ENCODE measurements at regions not wholly inside any gene's neighbourhood (a gene's known extent, or its start where the extent isn't known, plus 50 kb on each side); places are given as distances from the start of the nearest gene placed in this dataset.

DNA sequence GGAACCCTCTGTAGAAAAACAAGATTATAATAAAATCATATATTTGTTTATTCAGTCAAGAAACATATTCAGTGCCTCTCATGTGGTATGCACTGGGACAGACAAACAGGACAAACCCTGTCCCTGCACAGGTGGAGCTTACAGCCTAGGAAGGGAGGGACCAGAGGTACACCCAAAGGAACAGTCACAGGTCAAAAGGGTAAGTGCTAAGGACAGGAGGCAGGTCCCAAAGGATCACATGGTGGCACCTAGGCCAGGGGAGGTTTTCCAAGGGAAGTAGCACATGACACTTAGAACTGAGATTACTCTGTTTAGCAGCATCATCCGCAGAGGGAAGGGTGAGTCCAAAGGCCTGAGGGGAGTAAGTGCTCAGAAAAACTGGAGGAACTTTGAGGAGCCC lies 254.4 kb upstream of the ARRDC4 start:
- no peak overlapping the region for H3K4me3 Mint-ChIP-seq (ENCODE audit: unreplicated experiment)
- BruUV-seq (replicated peaks), result no TSS peak
- no peaks in the 10 kb centered on the region for H3K4me1 ChIP-seq
- intact Hi-C loops (cut with micrococcal nuclease; ENCODE audit: unreplicated experiment), result no loop called here
- no peaks in the 10 kb centered on the region for H3K9me3 Mint-ChIP-seq (ENCODE audit: unreplicated experiment)
- ChIA-PET CTCF (no interaction called here), POLR2A (no interaction called here)
- TF ChIP-seq, protein P1, sequence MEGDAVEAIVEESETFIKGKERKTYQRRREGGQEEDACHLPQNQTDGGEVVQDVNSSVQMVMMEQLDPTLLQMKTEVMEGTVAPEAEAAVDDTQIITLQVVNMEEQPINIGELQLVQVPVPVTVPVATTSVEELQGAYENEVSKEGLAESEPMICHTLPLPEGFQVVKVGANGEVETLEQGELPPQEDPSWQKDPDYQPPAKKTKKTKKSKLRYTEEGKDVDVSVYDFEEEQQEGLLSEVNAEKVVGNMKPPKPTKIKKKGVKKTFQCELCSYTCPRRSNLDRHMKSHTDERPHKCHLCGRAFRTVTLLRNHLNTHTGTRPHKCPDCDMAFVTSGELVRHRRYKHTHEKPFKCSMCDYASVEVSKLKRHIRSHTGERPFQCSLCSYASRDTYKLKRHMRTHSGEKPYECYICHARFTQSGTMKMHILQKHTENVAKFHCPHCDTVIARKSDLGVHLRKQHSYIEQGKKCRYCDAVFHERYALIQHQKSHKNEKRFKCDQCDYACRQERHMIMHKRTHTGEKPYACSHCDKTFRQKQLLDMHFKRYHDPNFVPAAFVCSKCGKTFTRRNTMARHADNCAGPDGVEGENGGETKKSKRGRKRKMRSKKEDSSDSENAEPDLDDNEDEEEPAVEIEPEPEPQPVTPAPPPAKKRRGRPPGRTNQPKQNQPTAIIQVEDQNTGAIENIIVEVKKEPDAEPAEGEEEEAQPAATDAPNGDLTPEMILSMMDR (IDR thresholded peaks at IDR 0.05; ENCODE audit: insufficient read depth in 1 of 2, low read depth in 1 of 2, low read length in 1 of 2, severe bottlenecking in 1 of 2, unreplicated experiment in 1 of 2), result no peak
- no peak overlapping the region for H3K4me3 ChIP-seq (ENCODE audit: low read depth, low read length)
- H3K4me1 Mint-ChIP-seq (ENCODE audit: low read depth, unreplicated experiment), result no peaks in the 10 kb centered on the region
- no peak for DNase-seq
- H3K27me3 ChIP-seq (replicated peaks; ENCODE audit: control insufficient read depth, insufficient read depth, low read length), result no peaks in the 10 kb centered on the region
- H3K27ac Mint-ChIP-seq (ENCODE audit: unreplicated experiment), result no peak overlapping the region
- no peaks in the 10 kb centered on the region for H3K36me3 Mint-ChIP-seq (ENCODE audit: insufficient read depth, unreplicated experiment)
- no peaks in the 10 kb centered on the region for H3K36me3 ChIP-seq (ENCODE audit: control insufficient read depth, insufficient read depth, low read length)
- H3K27me3 Mint-ChIP-seq (ENCODE audit: insufficient read depth, unreplicated experiment), result peaks cover 3% of the 10 kb centered on the region
- no peaks in the 10 kb centered on the region for H3K9me3 ChIP-seq

DNA sequence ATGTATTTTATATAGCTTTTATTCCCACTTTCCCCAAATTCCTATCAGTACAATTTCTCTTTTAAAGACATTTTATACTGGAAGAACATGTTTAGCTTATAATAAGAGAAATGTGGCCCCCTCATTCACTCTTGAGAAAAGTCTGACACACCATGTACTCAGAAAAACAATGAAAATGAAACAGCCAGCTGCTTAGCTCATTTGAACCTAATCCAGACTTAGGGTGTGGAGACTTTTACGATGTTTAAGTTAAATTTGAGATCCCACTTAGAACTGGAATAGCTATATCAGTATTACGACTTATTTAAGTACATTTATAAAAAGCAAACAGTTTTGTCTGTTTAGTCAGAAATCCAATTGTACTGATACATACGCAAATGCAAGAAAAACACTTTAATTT lies 252.3 kb upstream of the ARRDC4 start:
- intact Hi-C loops (cut with micrococcal nuclease; ENCODE audit: unreplicated experiment), result no loop called here
- no peaks in the 10 kb centered on the region for H3K36me3 ChIP-seq (ENCODE audit: control insufficient read depth, insufficient read depth, low read length)
- H3K27me3 Mint-ChIP-seq (ENCODE audit: insufficient read depth, unreplicated experiment), result peaks cover 6% of the 10 kb centered on the region
- no peak overlapping the region for H3K27ac Mint-ChIP-seq (ENCODE audit: unreplicated experiment)
- ChIA-PET POLR2A (no interaction called here), CTCF (no interaction called here)
- no peaks in the 10 kb centered on the region for H3K9me3 Mint-ChIP-seq (ENCODE audit: unreplicated experiment)
- no peaks in the 10 kb centered on the region for H3K36me3 Mint-ChIP-seq (ENCODE audit: insufficient read depth, unreplicated experiment)
- no peaks in the 10 kb centered on the region for H3K4me1 Mint-ChIP-seq (ENCODE audit: low read depth, unreplicated experiment)
- TF ChIP-seq, protein P1 (IDR thresholded peaks at IDR 0.05; ENCODE audit: insufficient read depth in 1 of 2, low read depth in 1 of 2, low read length in 1 of 2, severe bottlenecking in 1 of 2, unreplicated experiment in 1 of 2), result no peak
- H3K9me3 ChIP-seq, result no peaks in the 10 kb centered on the region
- BruUV-seq (replicated peaks), result no TSS peak
- no peaks in the 10 kb centered on the region for H3K4me1 ChIP-seq
- no peak overlapping the region for H3K4me3 Mint-ChIP-seq (ENCODE audit: unreplicated experiment)
- H3K27me3 ChIP-seq (replicated peaks; ENCODE audit: control insufficient read depth, insufficient read depth, low read length), result no peaks in the 10 kb centered on the region
- DNase-seq, result no peak
- no peak overlapping the region for H3K4me3 ChIP-seq (ENCODE audit: low read depth, low read length)

DNA sequence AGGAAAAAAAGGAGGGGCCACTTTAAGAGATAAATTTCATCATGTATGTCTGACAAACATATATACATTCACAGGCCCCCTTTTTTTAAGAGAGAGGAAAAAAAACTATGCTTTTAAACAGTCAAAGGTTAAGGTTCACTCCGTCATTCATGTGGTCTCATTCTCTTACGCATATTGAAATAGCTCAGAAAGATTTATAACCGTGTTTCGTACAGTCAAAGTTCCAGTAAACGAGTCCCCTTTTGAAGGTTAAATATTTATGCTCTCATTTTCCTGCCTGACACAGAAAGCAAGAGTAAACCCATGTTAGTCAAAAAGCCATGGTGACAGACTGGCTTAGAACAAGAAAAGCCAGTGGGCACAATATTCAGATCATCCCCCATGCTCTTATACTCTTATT lies 248.0 kb upstream of the ARRDC4 start:
- BruUV-seq (replicated peaks), result no TSS peak
- H3K27me3 ChIP-seq (replicated peaks; ENCODE audit: control insufficient read depth, insufficient read depth, low read length), result no peaks in the 10 kb centered on the region
- H3K4me3 ChIP-seq (ENCODE audit: low read depth, low read length), result no peak overlapping the region
- H3K36me3 ChIP-seq (ENCODE audit: control insufficient read depth, insufficient read depth, low read length), result no peaks in the 10 kb centered on the region
- POLR2A ChIA-PET, result no interaction called here
- CTCF ChIA-PET, result no interaction called here
- Mint-ChIP-seq H3K36me3 (ENCODE audit: insufficient read depth, unreplicated experiment) (no peaks in the 10 kb centered on the region), H3K9me3 (ENCODE audit: unreplicated experiment) (no peaks in the 10 kb centered on the region), H3K27ac (ENCODE audit: unreplicated experiment) (no peak overlapping the region), H3K27me3 (ENCODE audit: insufficient read depth, unreplicated experiment) (peaks cover 6% of the 10 kb centered on the region), H3K4me1 (ENCODE audit: low read depth, unreplicated experiment) (no peaks in the 10 kb centered on the region), H3K4me3 (ENCODE audit: unreplicated experiment) (no peak overlapping the region)
- TF ChIP-seq, protein P1 (IDR thresholded peaks at IDR 0.05; ENCODE audit: insufficient read depth in 1 of 2, low read depth in 1 of 2, low read length in 1 of 2, severe bottlenecking in 1 of 2, unreplicated experiment in 1 of 2), result no peak
- DNase-seq, result no peak
- H3K4me1 ChIP-seq, result no peaks in the 10 kb centered on the region
- intact Hi-C loops (cut with micrococcal nuclease; ENCODE audit: unreplicated experiment), result no loop called here
- H3K9me3 ChIP-seq, result no peaks in the 10 kb centered on the region
